ENCODE measurements at regions not wholly inside any gene's neighbourhood (a gene's known extent, or its start where the extent isn't known, plus 50 kb on each side); places are given as distances from the start of the nearest gene placed in this dataset.

DNA sequence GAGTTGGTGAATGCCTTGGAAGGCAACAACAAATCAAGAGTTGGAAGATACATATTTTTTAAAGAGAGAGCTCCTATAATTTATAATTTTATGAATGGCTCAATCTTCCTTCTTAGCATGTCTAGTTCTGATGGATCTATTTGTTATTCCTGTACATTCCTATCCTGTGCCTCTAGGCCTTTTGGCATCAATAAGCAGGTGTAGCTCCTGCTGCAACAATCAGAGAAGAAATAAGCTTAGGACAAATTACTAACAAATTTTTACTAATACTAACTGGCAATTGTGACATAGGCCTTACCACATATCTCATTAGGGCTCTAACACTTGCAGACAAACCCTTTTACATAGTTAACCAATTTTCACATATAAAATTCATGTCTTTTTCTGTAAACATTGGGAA is 682.0 kb downstream of the LTN1 start:
- TF ChIP-seq, protein P1, sequence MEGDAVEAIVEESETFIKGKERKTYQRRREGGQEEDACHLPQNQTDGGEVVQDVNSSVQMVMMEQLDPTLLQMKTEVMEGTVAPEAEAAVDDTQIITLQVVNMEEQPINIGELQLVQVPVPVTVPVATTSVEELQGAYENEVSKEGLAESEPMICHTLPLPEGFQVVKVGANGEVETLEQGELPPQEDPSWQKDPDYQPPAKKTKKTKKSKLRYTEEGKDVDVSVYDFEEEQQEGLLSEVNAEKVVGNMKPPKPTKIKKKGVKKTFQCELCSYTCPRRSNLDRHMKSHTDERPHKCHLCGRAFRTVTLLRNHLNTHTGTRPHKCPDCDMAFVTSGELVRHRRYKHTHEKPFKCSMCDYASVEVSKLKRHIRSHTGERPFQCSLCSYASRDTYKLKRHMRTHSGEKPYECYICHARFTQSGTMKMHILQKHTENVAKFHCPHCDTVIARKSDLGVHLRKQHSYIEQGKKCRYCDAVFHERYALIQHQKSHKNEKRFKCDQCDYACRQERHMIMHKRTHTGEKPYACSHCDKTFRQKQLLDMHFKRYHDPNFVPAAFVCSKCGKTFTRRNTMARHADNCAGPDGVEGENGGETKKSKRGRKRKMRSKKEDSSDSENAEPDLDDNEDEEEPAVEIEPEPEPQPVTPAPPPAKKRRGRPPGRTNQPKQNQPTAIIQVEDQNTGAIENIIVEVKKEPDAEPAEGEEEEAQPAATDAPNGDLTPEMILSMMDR (conservative IDR thresholded peaks at IDR 0.05; ENCODE audit: low read length), result no peak
- TF ChIP-seq EZH2phosphoT487 (IDR thresholded peaks at IDR 0.05; ENCODE audit: borderline replicate concordance), result no peak

Data from Loucy (cell line).